ENCODE measurements at regions not wholly inside any gene's neighbourhood (a gene's known extent, or its start where the extent isn't known, plus 50 kb on each side); places are given as distances from the start of the nearest gene placed in this dataset.
"Not testable (repeated sequence)": the region's sequence is repeated elsewhere in the genome, so short reads cannot be mapped to it uniquely, and the experiment has no call there.

GRCh38 chr2:238502088-238502810 is 75.5 kb downstream of the ASB1 start:
- no peak for DNase-seq

GRCh38 chr2:238502956-238503791 is 76.4 kb downstream of the ASB1 start:
- DNase-seq = no peak

- DNase-seq = no peak
Observed at GRCh38 chr2:238504181-238504931, 77.6 kb downstream of the ASB1 start.

- DNase-seq = peak in 1 of 5 experiments; percentile 18
Observed at GRCh38 chr2:238505119-238505891, 78.6 kb downstream of the ASB1 start.

GRCh38 chr2:238505892-238506280 is 79.2 kb downstream of the ASB1 start:
- DNase-seq = no peak

GRCh38 chr2:238506371-238507068 is 79.8 kb downstream of the ASB1 start:
- DNase-seq = no peak

GRCh38 chr2:238507836-238508235 is 81.1 kb downstream of the ASB1 start:
- no peak for DNase-seq

GRCh38 chr2:238509151-238509835 is 82.6 kb downstream of the ASB1 start:
- DNase-seq = no peak

GRCh38 chr2:238509903-238510302 is 83.2 kb downstream of the ASB1 start:
- DNase-seq = no peak

GRCh38 chr2:238510911-238511613 is 84.3 kb downstream of the ASB1 start:
- no peak for DNase-seq

GRCh38 chr2:238511614-238511950 is 84.9 kb downstream of the ASB1 start:
- DNase-seq = no peak

GRCh38 chr2:238512247-238512867 is 85.6 kb downstream of the ASB1 start:
- DNase-seq = no peak

- peak in 1 of 5 experiments; percentile 30 for DNase-seq
Observed at GRCh38 chr2:238513346-238513745, 86.6 kb downstream of the ASB1 start.

- DNase-seq = not testable (repeated sequence)
Observed at GRCh38 chr2:238514024-238514423, 87.3 kb downstream of the ASB1 start.

- no peak for DNase-seq
Observed at GRCh38 chr2:238515377-238515776, 88.7 kb downstream of the ASB1 start.

- no peak for DNase-seq
Observed at GRCh38 chr2:238517209-238517608, 90.5 kb downstream of the ASB1 start.

- no peak for DNase-seq
Observed at GRCh38 chr2:238518172-238518820, 91.6 kb downstream of the ASB1 start.

- DNase-seq = no peak
Observed at GRCh38 chr2:238518821-238519186, 92.1 kb downstream of the ASB1 start.

GRCh38 chr2:238520359-238520886 is 93.7 kb downstream of the ASB1 start:
- no peak for DNase-seq
